Smooth muscle cell (in vitro differentiated cells): ENCODE measurements at regions not wholly inside any gene's neighbourhood (a gene's known extent, or its start where the extent isn't known, plus 50 kb on each side); places are given as distances from the start of the nearest gene placed in this dataset.

Experiments used
- DNase-seq: peaks from one replicate; lab custom pipeline; 2025; ENCODE audit not compliant: unreplicated experiment; lab: John Stamatoyannopoulos, UW
- H2AFZ ChIP-seq: fragments of 200-600 bp; sonication (generic); 2 replicates; pipeline ENCODE4 v1.6.0; 2016; ENCODE audit warnings: antibody characterized with exemption, low read depth, mild to moderate bottlenecking
- H3F3A ChIP-seq: fragments of 200-600 bp; sonication (generic); 2 replicates; pipeline ENCODE4 v1.6.0; 2017; ENCODE audit warnings: antibody characterized with exemption, low read depth
- H3K27ac ChIP-seq: fragments of 200-600 bp; sonication (generic); 2 replicates; pipeline ENCODE4 v1.5.1; 2016; ENCODE audit warnings: low read depth, mild to moderate bottlenecking
- H3K27me3 ChIP-seq: fragments of 200-600 bp; sonication (generic); 2 replicates; pipeline ENCODE4 v1.6.1; 2016; ENCODE audit warnings: low read depth, mild to moderate bottlenecking
- H3K36me3 ChIP-seq: fragments of 200-600 bp; sonication (generic); 2 replicates; pipeline ENCODE4 v1.5.1; 2016; ENCODE audit warnings: low read depth
- H3K4me1 ChIP-seq: fragments of 200-600 bp; sonication (generic); 2 replicates; pipeline ENCODE4 v1.5.1; 2016; ENCODE audit warnings: low read depth
- H3K4me2 ChIP-seq: fragments of 200-600 bp; sonication (generic); 2 replicates; pipeline ENCODE4 v1.6.0; 2016; ENCODE audit warnings: mild to moderate bottlenecking
- H3K4me3 ChIP-seq: fragments of 200-600 bp; sonication (generic); 2 replicates; pipeline ENCODE4 v1.5.1; 2016; ENCODE audit warnings: mild to moderate bottlenecking
- H3K79me2 ChIP-seq: fragments of 200-600 bp; sonication (generic); 2 replicates; pipeline ENCODE4 v1.6.0; 2016; ENCODE audit warnings: low read depth, mild to moderate bottlenecking
- H3K9ac ChIP-seq: fragments of 200-600 bp; sonication (generic); 2 replicates; pipeline ENCODE4 v1.6.0; 2016; ENCODE audit warnings: low read depth
- H3K9me3 ChIP-seq: fragments of 200-600 bp; sonication (generic); replicated peaks from 2 replicates; pipeline ENCODE4 v1.5.1; 2016; ENCODE audit warnings: low read depth
- H4K20me1 ChIP-seq: fragments of 200-600 bp; sonication (generic); 2 replicates; pipeline ENCODE4 v1.6.0; 2016; ENCODE audit warnings: low read depth
- CTCF ChIP-seq: fragments of 200-600 bp; sonication (generic); IDR thresholded peaks from 2 replicates; pipeline ENCODE4 v1.5.1; 2017; ENCODE audit warnings: borderline replicate concordance, mild to moderate bottlenecking, antibody characterized with exemption; ENCODE audit not compliant: insufficient read depth, poor library complexity, severe bottlenecking
- WGBS: methylation state at CpG from one replicate; pipeline ENCODE4 v1.1.7; 2016; ENCODE audit warnings: low lambda C conversion rate; 5-methylcytosine and 5-hydroxymethylcytosine counted together

- H3K4me1 ChIP-seq = peaks cover 23% of the 10 kb centered on the region
- H3K4me3 ChIP-seq = no peak overlapping the region
- 98% methylated on average over 1 of the region's 1 CpG for WGBS
Measured at GRCh38 chr13:79992111-79992510, 348.8 kb downstream of the SPRY2 start.

GRCh38 chr13:79990048-79990447 is 350.9 kb downstream of the SPRY2 start:
- peak overlapping the region; percentile 40 for H2AFZ ChIP-seq
- peaks cover 18% of the 10 kb centered on the region for H3F3A ChIP-seq
- H3K9ac ChIP-seq = peak overlapping the region; percentile 42
- no peaks in the 10 kb centered on the region for H3K79me2 ChIP-seq
- no peaks in the 10 kb centered on the region for H3K9me3 ChIP-seq
- peak overlapping the region; percentile 88 for H3K27ac ChIP-seq
- WGBS = 33% methylated on average over 2 of the region's 2 CpGs
- no peak for TF ChIP-seq CTCF
- H3K27me3 ChIP-seq = no peaks in the 10 kb centered on the region
- DNase-seq = no peak
- peak overlapping the region; percentile 59 for H3K4me2 ChIP-seq
- peaks cover 22% of the 10 kb centered on the region for H3K4me1 ChIP-seq
- no peak overlapping the region for H3K4me3 ChIP-seq
- H4K20me1 ChIP-seq = no peaks in the 10 kb centered on the region
- H3K36me3 ChIP-seq = no peaks in the 10 kb centered on the region

More at GRCh38 chr13:79992111-79992510, 348.8 kb downstream of the SPRY2 start:
- peaks cover 24% of the 10 kb centered on the region for H3F3A ChIP-seq
- no peaks in the 10 kb centered on the region for H3K9me3 ChIP-seq
- no peak overlapping the region for H3K4me2 ChIP-seq
- H3K79me2 ChIP-seq = no peaks in the 10 kb centered on the region
- H3K27me3 ChIP-seq = no peaks in the 10 kb centered on the region
- H2AFZ ChIP-seq = no peak overlapping the region
- H3K36me3 ChIP-seq = no peaks in the 10 kb centered on the region
- H4K20me1 ChIP-seq = no peaks in the 10 kb centered on the region
- H3K9ac ChIP-seq = no peak overlapping the region
- TF ChIP-seq CTCF = no peak
- no peak overlapping the region for H3K27ac ChIP-seq
- no peak for DNase-seq

GRCh38 chr13:79989217-79989661 is 351.7 kb downstream of the SPRY2 start:
- Histone ChIP-seq H3K4me3 (no peak overlapping the region), H3K9ac (peak overlapping the region; percentile 42), H2AFZ (no peak overlapping the region), H3K4me2 (peak overlapping the region; percentile 59), H3K27ac (peak overlapping the region; percentile 88), H4K20me1 (no peaks in the 10 kb centered on the region), H3F3A (peaks cover 15% of the 10 kb centered on the region), H3K36me3 (no peaks in the 10 kb centered on the region), H3K9me3 (no peaks in the 10 kb centered on the region), H3K79me2 (no peaks in the 10 kb centered on the region), H3K4me1 (peaks cover 17% of the 10 kb centered on the region), H3K27me3 (no peaks in the 10 kb centered on the region)
- no peak for TF ChIP-seq CTCF
- DNase-seq = no peak
- WGBS = 50% methylated on average over 3 of the region's 3 CpGs

- Histone ChIP-seq H3K36me3 (no peaks in the 10 kb centered on the region), H3K27ac (peak overlapping the region; percentile 88), H3K9me3 (no peaks in the 10 kb centered on the region), H3F3A (peaks cover 15% of the 10 kb centered on the region), H4K20me1 (no peaks in the 10 kb centered on the region), H3K4me3 (no peak overlapping the region), H3K4me2 (peak overlapping the region; percentile 58), H2AFZ (no peak overlapping the region), H3K27me3 (no peaks in the 10 kb centered on the region), H3K4me1 (peaks cover 17% of the 10 kb centered on the region), H3K9ac (peak overlapping the region; percentile 52), H3K79me2 (no peaks in the 10 kb centered on the region)
- WGBS = 1% methylated on average over 3 of the region's 3 CpGs
- TF ChIP-seq CTCF = no peak
- DNase-seq = no peak
Measured at GRCh38 chr13:79988573-79988972, 352.4 kb downstream of the SPRY2 start.
